ENCODE measurements at regions not wholly inside any gene's neighbourhood (a gene's known extent, or its start where the extent isn't known, plus 50 kb on each side); places are given as distances from the start of the nearest gene placed in this dataset.

DNA sequence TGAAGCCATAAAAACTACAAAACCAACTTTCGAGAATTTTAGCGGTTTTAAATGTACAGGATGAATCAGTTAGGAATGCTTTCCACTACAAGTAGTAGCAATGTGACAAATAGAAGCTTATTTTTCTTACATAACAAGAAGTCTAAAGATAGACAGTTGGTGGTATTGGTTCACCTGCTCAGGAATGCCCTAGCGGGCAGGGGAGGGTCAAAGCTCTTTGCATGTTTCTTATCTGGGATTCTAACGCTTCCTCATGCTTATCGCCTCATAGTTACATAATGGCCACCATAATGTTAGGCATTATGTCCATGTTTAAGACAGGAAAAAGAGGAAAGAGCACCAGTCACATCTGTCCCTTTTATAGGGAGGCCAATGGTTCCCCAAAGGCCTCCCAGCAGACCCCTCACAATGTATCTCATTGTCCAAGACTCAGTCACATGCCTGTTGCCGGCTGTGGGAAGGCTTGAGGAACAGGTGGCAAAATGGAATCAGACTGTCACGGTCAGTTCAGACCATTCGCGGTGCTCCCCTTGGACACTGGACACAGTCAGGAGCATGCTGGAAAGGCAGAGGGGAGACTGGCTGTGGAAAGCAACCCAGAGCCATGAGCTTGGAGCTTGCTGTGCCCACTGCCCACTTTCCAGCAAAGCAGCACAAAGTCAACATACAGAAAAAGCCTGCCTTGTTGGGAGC is 69.4 kb upstream of the ODC1 start:
- H3K4me3 ChIP-seq (ENCODE audit: low read length) = no peak overlapping the region
- no peaks in the 10 kb centered on the region for H4K20me1 ChIP-seq (ENCODE audit: low read length)
- no peaks in the 10 kb centered on the region for H3K9me3 ChIP-seq (ENCODE audit: low read length)
- BruUV-seq (replicated peaks) = no TSS peak
- H3K27me3 ChIP-seq (ENCODE audit: low read length) = no peaks in the 10 kb centered on the region
- DNase-seq (no peak), ATAC-seq (no peak)
- peaks cover 6% of the 10 kb centered on the region for H3F3A ChIP-seq (ENCODE audit: low read length, unreplicated experiment)
- TF ChIP-seq EZH2phosphoT487 (IDR thresholded peaks at IDR 0.05; ENCODE audit: borderline replicate concordance, low read length) (no peak), EZH2 (IDR thresholded peaks at IDR 0.05; ENCODE audit: low read length, unreplicated experiment) (no peak), CTCF (conservative IDR thresholded peaks at IDR 0.05; ENCODE audit: low read depth, low read length) (no peak)
- H3K79me2 ChIP-seq (ENCODE audit: low read length) = no peaks in the 10 kb centered on the region
- no peaks in the 10 kb centered on the region for H3K36me3 ChIP-seq (ENCODE audit: low read depth, low read length)
- intact Hi-C loops (cut with micrococcal nuclease) = no loop called here
- ChIA-PET POLR2A (ENCODE audit: unreplicated experiment) (no interaction called here), CTCF (interaction anchor here (0.6 kb wide), 1 partner anchor 82 kb away, joined by 4 read pairs; no protein-coding TSS in a partner anchor)
- H3K4me1 ChIP-seq (ENCODE audit: insufficient read depth, low read length) = peaks cover 18% of the 10 kb centered on the region
- no peak overlapping the region for H3K9ac ChIP-seq (ENCODE audit: low read length)
- no peaks in the 10 kb centered on the region for H3K9me2 ChIP-seq (replicated peaks; ENCODE audit: low read length)
- H3K27ac ChIP-seq (ENCODE audit: low read length) = no peak overlapping the region
- no peak overlapping the region for H3K4me2 ChIP-seq (ENCODE audit: low read length)
- H2AFZ ChIP-seq (ENCODE audit: low read length) = no peak overlapping the region

DNA sequence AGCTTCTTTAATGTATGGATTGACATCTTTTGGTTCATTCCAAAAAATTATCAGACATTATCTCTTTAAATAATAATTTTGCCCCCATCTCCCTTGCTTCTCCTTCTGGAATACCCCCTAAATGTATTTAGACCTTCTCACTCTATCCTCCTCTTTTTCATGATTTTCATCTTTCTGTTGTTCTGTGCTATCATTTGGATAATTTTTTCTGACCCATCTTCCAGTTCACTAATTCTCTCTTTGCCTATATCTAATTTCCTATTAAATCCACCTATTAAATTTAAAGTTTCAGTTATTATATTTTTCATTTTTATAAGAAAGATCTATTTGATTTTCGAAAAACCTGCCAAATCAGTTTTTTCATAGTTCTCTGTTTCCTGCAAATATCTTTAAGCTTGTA is 67.8 kb upstream of the ODC1 start:
- DNase-seq (no peak), ATAC-seq (no peak)
- Histone ChIP-seq H3K9me3 (ENCODE audit: low read length) (no peaks in the 10 kb centered on the region), H3K4me1 (ENCODE audit: insufficient read depth, low read length) (peaks cover 18% of the 10 kb centered on the region), H3K4me2 (ENCODE audit: low read length) (no peak overlapping the region), H3K27me3 (ENCODE audit: low read length) (no peaks in the 10 kb centered on the region), H3K36me3 (ENCODE audit: low read depth, low read length) (no peaks in the 10 kb centered on the region), H3K4me3 (ENCODE audit: low read length) (no peak overlapping the region), H3F3A (ENCODE audit: low read length, unreplicated experiment) (peaks cover 6% of the 10 kb centered on the region), H2AFZ (ENCODE audit: low read length) (no peak overlapping the region), H3K9me2 (replicated peaks; ENCODE audit: low read length) (no peaks in the 10 kb centered on the region), H3K9ac (ENCODE audit: low read length) (no peak overlapping the region), H3K79me2 (ENCODE audit: low read length) (no peaks in the 10 kb centered on the region), H3K27ac (ENCODE audit: low read length) (peak overlapping the region; percentile 85; the same call in 1 of the 2 replicates), H4K20me1 (ENCODE audit: low read length) (no peaks in the 10 kb centered on the region)
- no TSS peak for BruUV-seq (replicated peaks)
- TF ChIP-seq EZH2 (IDR thresholded peaks at IDR 0.05; ENCODE audit: low read length, unreplicated experiment) = no peak
- TF ChIP-seq CTCF (conservative IDR thresholded peaks at IDR 0.05; ENCODE audit: low read depth, low read length) = no peak
- no peak for TF ChIP-seq EZH2phosphoT487 (IDR thresholded peaks at IDR 0.05; ENCODE audit: borderline replicate concordance, low read length)
- POLR2A ChIA-PET (ENCODE audit: unreplicated experiment) = no interaction called here
- CTCF ChIA-PET = no interaction called here
- intact Hi-C loops (cut with micrococcal nuclease) = loop anchor here (2.0 kb wide), 1 partner anchor 23 kb away; no protein-coding TSS in a partner anchor

DNA sequence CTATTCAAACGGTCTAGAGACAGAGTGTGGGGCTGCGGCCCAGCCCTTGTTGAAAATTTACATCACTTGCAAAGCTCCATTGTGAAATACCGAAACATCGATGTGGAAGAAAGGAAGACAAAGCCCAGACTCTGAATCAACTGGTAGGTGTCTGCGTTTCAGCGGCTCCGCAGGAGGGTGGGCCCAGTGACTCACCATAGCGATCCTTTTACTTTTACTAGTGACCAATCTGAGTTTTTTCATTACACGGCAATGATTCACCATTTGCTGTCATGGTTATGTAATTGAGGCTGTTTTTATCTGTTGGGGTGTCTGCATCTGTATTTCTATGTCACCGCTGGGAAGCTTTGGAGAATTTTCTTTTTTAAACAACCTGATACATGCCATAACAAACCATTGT is 66.6 kb upstream of the ODC1 start:
- Histone ChIP-seq H3K9me2 (replicated peaks; ENCODE audit: low read length) (no peaks in the 10 kb centered on the region), H3K9ac (ENCODE audit: low read length) (peak overlapping the region; percentile 45), H3K4me3 (ENCODE audit: low read length) (no peak overlapping the region), H3F3A (ENCODE audit: low read length, unreplicated experiment) (peaks cover 6% of the 10 kb centered on the region), H3K79me2 (ENCODE audit: low read length) (no peaks in the 10 kb centered on the region), H3K36me3 (ENCODE audit: low read depth, low read length) (no peaks in the 10 kb centered on the region), H2AFZ (ENCODE audit: low read length) (peak overlapping the region; percentile 21), H3K9me3 (ENCODE audit: low read length) (no peaks in the 10 kb centered on the region), H3K27ac (ENCODE audit: low read length) (peak overlapping the region; percentile 85), H3K4me2 (ENCODE audit: low read length) (peak overlapping the region; percentile 60), H3K27me3 (ENCODE audit: low read length) (no peaks in the 10 kb centered on the region), H3K4me1 (ENCODE audit: insufficient read depth, low read length) (peaks cover 18% of the 10 kb centered on the region), H4K20me1 (ENCODE audit: low read length) (no peaks in the 10 kb centered on the region)
- POLR2A ChIA-PET (ENCODE audit: unreplicated experiment) = interaction anchor here (0.5 to 0.6 kb wide), 2 partner anchors 83 to 108 kb away, joined by 3 read pairs; no protein-coding TSS in a partner anchor
- CTCF ChIA-PET = interaction anchor here (0.6 kb wide), 1 partner anchor 479 kb away, joined by 3 read pairs; no protein-coding TSS in a partner anchor
- intact Hi-C loops (cut with micrococcal nuclease) = loop anchor here (2.0 kb wide), 1 partner anchor 22 kb away; no protein-coding TSS in a partner anchor
- ATAC-seq (peak; percentile 98), DNase-seq (peak; percentile 97)
- TF ChIP-seq EZH2phosphoT487 (IDR thresholded peaks at IDR 0.05; ENCODE audit: borderline replicate concordance, low read length) = no peak
- TF ChIP-seq CTCF (conservative IDR thresholded peaks at IDR 0.05; ENCODE audit: low read depth, low read length) = no peak
- TF ChIP-seq EZH2 (IDR thresholded peaks at IDR 0.05; ENCODE audit: low read length, unreplicated experiment) = no peak
- BruUV-seq (replicated peaks) = no TSS peak

Measured in PC-3 (cell line).